IPS-NIHi11 (cell line): ENCODE measurements at regions not wholly inside any gene's neighbourhood (a gene's known extent, or its start where the extent isn't known, plus 50 kb on each side); places are given as distances from the start of the nearest gene placed in this dataset.

Experiments used
- DNase-seq: peaks from one replicate; pipeline ENCODE4 v3.0.0; 2012; ENCODE audit warnings: mixed read lengths, low spot score

DNA sequence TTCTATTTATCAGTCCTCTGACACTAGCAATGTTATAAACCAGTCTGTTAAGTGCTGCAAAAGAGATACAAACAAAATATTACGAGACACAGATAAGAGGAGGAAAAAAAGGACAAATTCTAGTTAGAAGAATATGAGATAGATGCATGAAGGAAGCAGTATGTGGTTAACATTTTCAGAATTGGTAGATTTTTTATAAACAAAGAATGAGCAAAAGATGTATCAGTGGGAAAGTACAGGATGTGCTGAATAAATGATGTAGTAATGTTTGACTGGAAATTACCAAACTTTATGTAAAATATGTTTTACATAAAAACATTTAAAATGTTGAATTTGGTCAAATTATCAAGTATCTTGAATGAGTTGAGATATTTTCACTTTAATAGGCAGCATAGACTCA lies 574.2 kb downstream of the NUF2 start:
- DNase-seq: no peak

DNA sequence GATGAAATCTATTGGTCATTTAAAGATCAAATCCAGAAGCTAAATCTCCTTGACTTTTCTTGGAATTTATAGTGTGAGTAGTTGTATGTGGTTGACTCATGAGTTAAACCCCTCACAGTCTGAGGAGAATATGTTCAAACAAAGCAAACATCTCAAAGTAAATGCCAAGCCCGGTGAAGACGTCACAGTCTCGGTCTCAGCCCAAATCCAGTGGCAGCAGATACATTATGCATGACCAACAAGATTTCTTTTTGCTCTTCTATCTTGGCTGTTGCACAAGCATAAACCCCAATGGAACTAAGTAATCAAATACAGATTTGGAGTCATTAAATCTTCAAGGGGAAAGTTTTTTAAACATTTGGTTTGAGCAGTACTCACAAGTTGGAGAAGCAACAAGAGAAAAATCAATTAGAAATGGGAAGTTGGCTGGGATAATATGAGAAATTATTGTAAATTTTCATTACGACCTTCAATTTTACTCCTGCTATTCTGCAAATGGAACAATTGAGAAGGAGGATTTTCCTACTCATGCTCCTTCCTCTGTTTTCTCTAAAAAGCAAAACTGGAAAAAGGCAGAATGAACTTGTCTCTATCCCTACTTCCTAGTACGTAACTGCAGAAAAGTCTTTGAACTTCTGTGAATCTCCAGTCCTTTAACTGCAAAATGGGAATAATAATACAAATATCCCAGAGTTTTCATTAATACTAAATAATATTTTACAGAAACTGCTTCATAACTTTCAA lies 575.8 kb downstream of the NUF2 start:
- DNase-seq: no peak

GRCh38 chr1:163906283-163906682 lies 584.5 kb downstream of the NUF2 start:
- no peak for DNase-seq

DNA sequence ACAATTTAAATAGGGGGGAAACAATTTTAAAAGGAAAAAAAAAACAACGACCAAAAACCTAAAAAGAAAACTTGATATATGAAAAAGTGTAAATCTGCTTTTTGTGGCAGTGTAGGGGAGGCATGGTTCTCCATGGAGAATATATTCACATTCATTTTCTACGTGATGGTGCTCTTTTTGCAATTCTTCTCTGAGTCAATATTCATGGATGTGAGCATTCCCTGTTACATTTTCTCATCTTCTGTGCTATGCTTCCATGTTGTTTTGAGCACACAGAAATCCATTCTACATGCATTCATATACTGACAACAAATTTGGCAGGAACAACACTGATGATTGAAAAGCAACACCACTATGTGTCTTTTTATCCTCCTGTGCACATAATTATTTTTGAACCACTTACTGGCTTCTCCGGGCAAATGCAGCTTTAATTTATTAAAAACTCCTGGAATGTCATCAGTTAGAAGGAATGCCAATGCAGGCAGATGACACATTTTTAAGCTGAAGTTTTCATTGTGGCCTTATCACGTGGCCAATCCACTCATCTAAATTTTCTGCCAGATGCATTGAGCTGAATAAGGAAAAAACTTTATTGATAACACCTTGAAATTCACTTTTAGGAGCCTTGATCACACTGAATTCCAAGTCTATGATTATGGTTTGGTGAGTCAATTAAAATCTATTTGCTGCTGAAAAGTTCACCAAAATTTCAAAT lies 590.6 kb downstream of the NUF2 start:
- no peak for DNase-seq

GRCh38 chr1:163914785-163915413 lies 593.1 kb downstream of the NUF2 start:
- no peak for DNase-seq

- DNase-seq: no peak
Measured at GRCh38 chr1:163922743-163923201, 601.0 kb downstream of the NUF2 start.

DNA sequence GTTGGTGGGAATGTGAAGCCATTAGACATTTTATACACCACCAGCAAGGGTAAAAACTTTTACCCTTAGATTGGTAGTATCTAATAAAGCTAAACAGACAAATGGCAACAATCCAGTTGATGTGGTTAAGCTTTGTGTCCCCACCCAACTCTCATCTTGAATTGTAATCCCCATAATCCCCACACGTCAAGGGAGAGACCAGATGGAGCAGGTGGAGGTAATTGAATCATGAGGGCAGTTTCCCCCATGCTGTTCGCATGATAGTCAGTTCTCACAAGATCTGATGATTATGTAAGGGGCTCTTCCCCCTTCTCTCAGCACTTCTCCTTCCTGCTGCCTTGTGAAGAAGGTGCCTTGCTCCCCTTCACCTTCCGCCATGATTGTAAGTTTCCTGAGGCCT lies 602.3 kb downstream of the NUF2 start:
- no peak for DNase-seq

GRCh38 chr1:163927493-163927892 lies 605.7 kb downstream of the NUF2 start:
- no peak for DNase-seq

- DNase-seq: no peak
Measured at GRCh38 chr1:163928069-163928468, 606.3 kb downstream of the NUF2 start.

DNA sequence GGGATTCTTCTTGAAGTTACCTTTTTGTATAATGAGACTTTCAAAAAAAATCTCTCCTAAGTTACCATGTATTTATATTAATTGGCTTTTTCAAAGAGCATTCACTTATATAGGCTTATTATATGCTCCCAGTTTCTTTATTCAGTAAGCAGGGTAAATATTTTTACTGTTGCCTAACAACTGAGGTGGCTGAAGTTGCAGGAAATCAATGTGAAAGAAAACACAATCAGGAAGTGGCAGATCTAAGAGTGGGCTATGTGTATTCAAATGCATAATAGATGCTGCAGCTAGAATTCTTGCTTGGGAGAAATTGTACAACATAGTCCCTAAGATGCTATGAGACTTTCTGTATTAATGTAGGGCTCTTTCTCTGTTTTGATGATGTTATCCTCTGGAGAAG lies 606.9 kb downstream of the NUF2 start:
- DNase-seq: no peak

- no peak for DNase-seq
Measured at GRCh38 chr1:163932901-163933300, 611.1 kb downstream of the NUF2 start.

DNA sequence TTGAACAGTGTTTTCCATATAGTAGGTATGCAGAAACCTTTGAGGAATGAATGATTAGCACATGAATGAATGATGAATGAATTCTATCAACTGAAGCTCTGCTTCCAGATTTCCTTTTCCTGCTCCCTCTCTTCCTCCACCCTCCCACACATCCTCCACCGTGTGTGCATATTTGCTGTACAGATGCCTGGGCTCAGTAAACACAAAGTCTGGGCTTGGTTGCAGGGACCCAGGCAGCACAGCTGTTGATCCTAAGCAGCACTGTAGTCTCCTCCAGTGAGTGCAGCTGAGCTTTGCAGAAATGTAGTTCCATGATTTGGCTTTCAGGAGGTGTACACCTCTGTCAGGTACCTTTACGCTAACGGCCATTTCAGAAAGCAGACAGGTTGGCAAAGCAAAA lies 611.7 kb downstream of the NUF2 start:
- DNase-seq: no peak

GRCh38 chr1:163935738-163936374 lies 614.1 kb downstream of the NUF2 start:
- DNase-seq: no peak

GRCh38 chr1:163959622-163960021 lies 599.4 kb upstream of the PBX1 start:
- DNase-seq: no peak

DNA sequence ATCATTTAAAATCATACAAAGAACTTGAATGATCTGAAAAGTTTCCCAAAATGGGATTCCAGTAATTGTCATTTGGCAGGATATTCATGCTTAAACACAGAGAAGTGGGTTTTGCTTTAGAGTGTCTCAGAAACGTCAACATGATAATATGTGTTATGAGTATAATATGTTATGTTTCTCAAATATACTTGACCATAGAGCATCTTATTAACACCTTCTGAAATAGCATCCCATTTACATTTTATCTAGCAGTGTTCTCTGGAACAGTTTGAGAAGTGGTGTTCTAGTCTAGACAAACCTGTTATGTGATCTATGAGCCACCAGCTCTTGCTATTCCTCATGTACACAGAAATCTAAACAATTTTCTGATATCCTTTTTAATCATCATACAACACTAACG lies 588.8 kb upstream of the PBX1 start:
- DNase-seq: no peak

GRCh38 chr1:163970699-163971098 lies 588.3 kb upstream of the PBX1 start:
- DNase-seq: no peak

DNA sequence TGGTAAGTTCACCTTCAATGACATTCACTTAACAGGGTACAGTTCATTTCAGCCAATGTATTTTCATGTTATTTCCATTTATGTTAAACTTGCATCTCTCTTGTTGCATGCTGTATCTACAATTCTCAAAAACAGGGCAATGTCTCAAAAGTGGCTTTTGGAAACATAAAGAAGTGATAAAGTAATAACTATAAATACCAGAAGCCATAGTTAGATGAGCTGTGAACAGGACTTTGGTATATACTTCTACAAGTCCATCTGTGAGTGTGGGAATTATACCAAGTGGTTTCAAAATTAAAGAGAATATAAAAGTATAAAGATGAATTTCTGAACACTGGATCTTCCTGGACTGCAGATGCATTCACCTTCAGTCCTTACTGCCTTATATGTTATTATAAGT lies 585.4 kb upstream of the PBX1 start:
- DNase-seq: no peak

GRCh38 chr1:163974120-163974519 lies 584.9 kb upstream of the PBX1 start:
- DNase-seq: no peak

GRCh38 chr1:163980394-163980793 lies 578.6 kb upstream of the PBX1 start:
- no peak for DNase-seq

- no peak for DNase-seq
Measured at GRCh38 chr1:163981500-163982030, 577.4 kb upstream of the PBX1 start.

DNA sequence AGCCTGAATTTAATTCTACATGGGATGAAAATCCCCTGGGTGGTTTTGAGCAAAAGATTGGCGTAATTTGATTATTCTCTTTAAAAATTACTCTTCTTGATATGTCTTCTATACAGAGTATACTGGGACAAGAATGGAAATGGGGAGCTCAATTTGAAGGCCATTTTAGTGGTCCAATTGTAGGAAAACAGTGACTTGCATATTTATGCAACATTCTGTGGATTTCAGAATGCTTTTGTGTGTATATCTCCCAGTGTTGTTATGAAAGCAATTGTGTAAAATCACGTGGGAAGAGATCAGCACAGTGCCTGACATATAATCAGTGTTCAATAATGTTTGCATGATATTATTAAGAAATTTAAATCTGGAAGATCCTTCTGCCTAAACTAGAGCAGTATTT lies 575.9 kb upstream of the PBX1 start:
- DNase-seq: no peak

GRCh38 chr1:163985700-163986099 lies 573.3 kb upstream of the PBX1 start:
- DNase-seq: no peak
